ENCODE measurements at regions not wholly inside any gene's neighbourhood (a gene's known extent, or its start where the extent isn't known, plus 50 kb on each side); places are given as distances from the start of the nearest gene placed in this dataset.

GRCh38 chr1:34642679-34643078 lies 112.2 kb upstream of the GJB5 start:
- no peak for TF ChIP-seq ZNF280B (CRISPR knock-in tag; IDR thresholded peaks at IDR 0.05)
- TF ChIP-seq RAD21 (CRISPR knock-in tag; conservative IDR thresholded peaks at IDR 0.05 in 1 of 2, IDR thresholded peaks at IDR 0.05 in 1 of 2): peak in 1 of 2 experiments; percentile 41; a peak in 2 of 4 replicates
- peak; percentile 27 to 56 (median 29); a peak in 3 of 6 replicates for TF ChIP-seq CTCF (IDR thresholded peaks at IDR 0.05 in 2 of 3, conservative IDR thresholded peaks at IDR 0.05 in 1 of 3; ENCODE audit: insufficient read depth in 2 of 3, low read depth in 1 of 3, low read length in 3 of 3)
- intact Hi-C loops (cut with micrococcal nuclease): no loop called here
- H3K27me3 ChIP-seq (ENCODE audit: control insufficient read depth in 2 of 2, insufficient read depth in 2 of 2, low read length in 2 of 2): peaks cover 2 to 15% of the 10 kb centered on the region in 2 experiments; a peak in 4 of 5 replicates

More at GRCh38 chr1:34642679-34643078, 112.2 kb upstream of the GJB5 start:
- DNase-seq (ENCODE audit: extremely low read depth in 1 of 4, low spot score in 3 of 4) (peak in 3 of 4 experiments; percentile 9 to 27 (median 20)), ATAC-seq (peak; percentile 83), FAIRE-seq (no peak)
- H3K79me2 ChIP-seq (ENCODE audit: control insufficient read depth, insufficient read depth, low read length): no peaks in the 10 kb centered on the region
- no peak overlapping the region for H3K9ac ChIP-seq (ENCODE audit: insufficient read depth in 1 of 2, low read depth in 2 of 2, low read length in 2 of 2)
- POLR2A ChIA-PET: no interaction called here
- H2AFZ ChIP-seq (ENCODE audit: low read depth, low read length): no peak overlapping the region
- in situ Hi-C loops (cut with MboI): no loop called here
- WGBS (ENCODE audit: insufficient coverage, low coverage, missing lambda C conversion rate): 0% methylated on average over 1 of the region's 1 CpG
- H3K4me2 ChIP-seq (ENCODE audit: insufficient read depth, low read length): no peak overlapping the region
- H3K36me3 ChIP-seq (ENCODE audit: control insufficient read depth, insufficient read depth, low read length): no peaks in the 10 kb centered on the region
- H3K9me3 ChIP-seq (replicated peaks; ENCODE audit: control insufficient read depth, insufficient read depth, low read depth, low read length): no peaks in the 10 kb centered on the region
- H3K27ac ChIP-seq (ENCODE audit: extremely low read depth, low read depth, low read length): no peak overlapping the region
- H4K20me1 ChIP-seq (replicated peaks; ENCODE audit: control insufficient read depth, insufficient read depth, low read length): 0 out of 2 replicates have a peak, but pooled peaks cover 4% of the 10 kb centered on the region
- CTCF ChIA-PET (ENCODE audit: low intra/inter-chr PET ratio): no interaction called here
- H3K9me1 ChIP-seq (ENCODE audit: control insufficient read depth, insufficient read depth, low read length): no peaks in the 10 kb centered on the region
- BruUV-seq (replicated peaks): no TSS peak
- no peaks in the 10 kb centered on the region for H3K4me1 ChIP-seq (replicated peaks in 1 of 2; ENCODE audit: control insufficient read depth in 2 of 2, insufficient read depth in 2 of 2, low read length in 2 of 2)
- H3K4me3 ChIP-seq: no peak overlapping the region

Measured in K562 (cell line).